Activated CD4-positive, alpha-beta T cell treated with anti-CD3 and anti-CD28 coated beads, Interleukin-2, amount 50 U/mL, for 1 hour (primary cell): ENCODE measurements at regions not wholly inside any gene's neighbourhood (a gene's known extent, or its start where the extent isn't known, plus 50 kb on each side); places are given as distances from the start of the nearest gene placed in this dataset.
A peak's percentile ranks its signal among the peaks of the same experiment; 100 is the strongest.

Source experiments
- DNase-seq: peaks from one replicate; pipeline ENCODE4 v3.0.0-alpha.2; 2020

DNA sequence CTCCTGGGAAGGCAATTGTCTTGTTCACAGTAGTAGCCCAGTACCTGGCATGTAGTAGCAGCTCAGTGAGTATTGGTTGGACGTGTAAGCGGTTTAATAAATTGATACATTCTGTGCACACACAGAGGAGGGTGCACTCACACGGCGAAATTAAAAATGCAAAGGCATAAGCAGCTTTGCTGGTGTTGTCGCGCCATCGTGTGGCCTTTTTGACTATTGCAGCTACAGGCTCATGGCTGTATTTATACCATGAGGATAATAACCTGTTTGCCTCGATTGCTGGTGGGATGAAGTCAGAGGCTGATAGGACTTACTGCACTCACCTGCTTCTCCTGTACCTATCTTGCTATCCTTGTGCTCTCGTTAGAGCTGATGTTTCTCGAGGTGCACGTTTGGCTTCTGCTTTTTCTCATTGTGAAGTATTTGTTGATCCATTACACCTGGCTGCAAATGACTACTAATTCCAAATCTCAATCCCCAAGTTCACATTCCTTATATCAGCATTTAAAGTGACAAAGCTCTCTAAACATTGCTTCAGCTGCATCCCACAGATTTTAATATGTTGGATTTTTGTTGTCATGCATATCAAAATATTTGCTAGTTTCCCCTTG, 61.5 kb downstream of the TBXT start:
- DNase-seq = peak; percentile 69

DNA sequence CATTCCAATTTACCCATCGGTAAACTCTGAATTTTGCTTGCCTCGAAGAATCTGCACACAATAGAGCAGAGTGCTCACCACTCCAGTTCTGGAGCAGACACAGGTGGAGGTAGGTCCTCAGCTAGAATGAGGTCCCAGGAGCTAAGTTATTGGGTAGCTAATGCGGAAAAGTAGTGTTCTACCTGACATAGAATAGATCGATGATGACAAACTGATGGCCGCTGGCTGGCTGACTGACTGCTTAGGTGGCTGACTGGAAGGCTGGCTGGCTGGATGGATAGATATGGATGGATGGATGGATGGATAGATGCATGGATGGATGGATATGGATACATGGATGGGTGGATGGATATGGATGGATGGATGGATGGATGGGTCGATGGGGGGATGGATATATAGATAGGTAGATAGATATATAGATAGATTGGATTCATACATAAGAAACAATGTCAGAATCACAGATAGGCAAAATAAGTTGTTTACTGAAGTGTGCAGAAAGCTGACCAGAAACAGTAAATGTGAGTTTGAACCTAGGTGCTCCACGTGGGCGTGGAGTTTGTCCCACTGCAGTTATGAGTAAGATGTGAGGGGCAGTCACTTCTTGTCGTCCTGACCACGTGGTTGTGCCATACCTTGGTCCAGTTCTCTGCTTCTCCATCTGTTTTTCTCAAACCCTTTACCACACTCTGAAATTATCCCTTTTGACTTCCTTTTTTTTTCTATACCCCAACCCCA, 62.1 kb downstream of the TBXT start:
- no peak for DNase-seq

DNA sequence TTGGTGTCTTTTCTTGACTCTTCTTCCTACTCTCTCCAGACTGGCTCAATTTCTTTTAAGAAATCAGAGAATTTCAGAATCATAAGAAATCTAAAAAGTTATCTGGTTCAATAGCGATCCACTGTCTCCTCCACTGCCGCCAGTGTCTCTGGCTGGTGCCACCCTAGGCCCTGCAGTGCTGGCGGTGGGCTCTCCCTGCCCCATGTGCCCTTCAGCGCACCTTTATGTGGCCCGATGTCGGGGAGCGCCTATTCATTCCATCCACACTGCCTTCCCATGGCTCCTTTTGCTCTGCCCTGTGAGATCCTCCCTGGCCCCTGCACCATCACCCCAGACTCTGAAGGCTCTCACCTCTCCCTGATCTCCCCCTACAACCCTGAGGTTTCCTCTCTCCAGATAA, 62.8 kb downstream of the TBXT start:
- no peak for DNase-seq

DNA sequence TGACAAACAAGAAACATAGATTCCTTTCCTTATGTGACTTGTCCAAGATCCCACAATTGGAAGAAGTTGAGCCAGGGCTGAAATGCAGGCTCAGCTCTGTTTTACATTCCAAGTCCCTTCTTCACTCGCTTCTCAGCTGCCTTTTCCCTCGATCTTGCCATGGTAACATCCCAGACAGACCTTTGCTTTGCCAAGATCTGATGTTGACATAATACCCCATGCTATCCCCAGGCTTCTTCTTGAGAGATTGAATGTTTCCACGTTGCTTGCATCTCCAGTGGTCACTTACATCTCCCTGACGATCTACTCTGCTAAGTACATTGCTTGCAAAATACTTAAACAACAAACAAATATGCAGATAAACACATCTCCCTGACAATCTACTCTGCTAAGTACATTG, 63.5 kb downstream of the TBXT start:
- DNase-seq = no peak

DNA sequence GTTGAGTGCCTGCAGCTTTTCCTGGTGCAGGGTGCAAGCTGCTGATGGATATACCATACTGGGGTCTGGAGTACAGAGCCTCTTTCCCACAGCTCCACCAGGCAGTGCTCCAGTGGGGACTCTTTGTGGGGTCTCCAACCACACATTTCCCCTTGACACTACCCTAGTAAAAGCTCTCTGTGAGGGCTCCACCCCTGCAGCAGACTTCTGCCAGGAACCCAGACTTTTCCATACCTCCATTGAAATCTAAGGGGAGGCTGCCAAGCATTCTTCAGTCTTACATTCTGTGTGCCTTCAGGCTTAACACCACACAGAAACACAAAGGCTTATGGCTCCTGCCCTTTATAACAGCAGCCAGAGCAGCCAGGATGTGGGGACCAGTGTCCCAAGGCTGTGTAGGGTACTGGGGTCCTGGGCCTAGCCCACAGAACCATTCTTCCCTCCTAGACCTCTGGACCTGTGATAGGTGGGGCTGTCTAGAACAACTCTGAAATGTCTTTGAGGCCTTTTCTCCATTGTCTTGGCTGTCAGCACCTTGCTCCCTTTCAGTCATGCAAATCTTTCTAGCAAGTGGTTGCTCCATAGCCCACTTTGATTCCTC, 65.7 kb downstream of the TBXT start:
- no peak for DNase-seq

DNA sequence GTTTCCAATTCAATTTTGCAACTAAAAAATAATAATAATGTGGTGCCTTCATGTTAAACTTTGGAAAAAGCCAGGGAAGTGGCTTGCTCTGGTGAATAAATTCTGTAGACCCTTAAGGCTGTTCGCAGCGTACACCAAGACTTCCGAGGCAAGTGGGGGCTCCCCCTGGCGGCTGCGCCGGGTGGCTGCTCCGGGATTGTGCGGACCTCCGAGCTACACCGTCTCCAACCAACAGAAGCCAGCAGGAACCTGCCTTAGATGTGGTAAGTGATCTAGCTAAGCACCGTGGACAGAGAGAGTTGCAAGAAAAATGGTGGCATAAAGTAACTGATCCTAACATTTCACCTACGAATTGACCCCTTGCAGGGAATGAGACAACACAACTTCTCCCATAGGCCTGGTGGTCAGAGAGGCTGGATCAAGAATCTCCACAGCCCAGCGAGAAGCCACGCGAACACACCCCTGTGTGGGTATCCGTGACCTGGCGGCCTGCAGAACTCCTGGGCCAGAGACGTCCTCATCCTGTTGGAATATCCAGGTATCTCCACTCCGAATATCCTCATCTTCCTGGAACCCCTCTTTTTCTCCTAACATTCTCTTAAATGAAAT, 69.6 kb downstream of the TBXT start:
- peak; percentile 52 for DNase-seq

DNA sequence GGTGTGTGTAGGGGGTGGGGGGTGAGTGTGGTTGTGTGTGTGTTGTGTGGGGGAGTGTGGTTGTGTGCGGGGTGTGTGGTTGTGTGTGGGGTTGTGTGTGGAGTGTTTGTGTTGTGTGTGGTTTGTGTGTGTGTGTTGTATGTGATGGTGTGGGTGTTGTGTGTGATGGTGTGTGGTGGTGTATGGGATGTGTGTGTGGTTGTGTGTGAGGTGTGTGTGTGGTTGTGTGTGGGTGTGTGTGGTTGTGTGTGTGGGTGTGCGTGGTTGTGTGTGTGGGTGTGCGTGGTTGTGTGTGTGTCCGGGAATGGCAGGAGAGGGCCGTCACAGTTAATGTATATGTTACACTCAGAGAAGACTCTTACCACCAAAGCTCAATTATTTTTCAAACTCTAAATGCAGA, 79.8 kb downstream of the TBXT start:
- DNase-seq = no peak

DNA sequence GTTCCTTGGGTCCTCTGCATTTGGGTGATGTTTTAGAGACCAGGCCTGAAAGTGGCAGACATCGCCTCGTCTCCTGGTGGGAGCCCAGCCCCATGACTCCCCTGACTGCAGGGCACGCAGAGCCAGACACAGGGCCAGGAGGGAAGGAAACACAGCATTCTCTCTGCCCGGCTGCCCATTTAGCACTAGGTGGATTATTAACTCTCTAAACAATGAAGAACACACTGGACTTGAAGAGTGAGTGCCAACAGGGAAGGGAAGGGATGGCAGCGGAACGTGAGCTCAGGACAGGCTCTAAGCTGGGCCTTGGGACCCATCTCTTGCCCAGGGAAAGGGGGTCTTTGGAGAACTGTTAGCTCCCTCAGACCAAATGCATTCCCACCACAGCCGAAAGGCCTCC, 80.4 kb downstream of the TBXT start:
- DNase-seq = no peak

DNA sequence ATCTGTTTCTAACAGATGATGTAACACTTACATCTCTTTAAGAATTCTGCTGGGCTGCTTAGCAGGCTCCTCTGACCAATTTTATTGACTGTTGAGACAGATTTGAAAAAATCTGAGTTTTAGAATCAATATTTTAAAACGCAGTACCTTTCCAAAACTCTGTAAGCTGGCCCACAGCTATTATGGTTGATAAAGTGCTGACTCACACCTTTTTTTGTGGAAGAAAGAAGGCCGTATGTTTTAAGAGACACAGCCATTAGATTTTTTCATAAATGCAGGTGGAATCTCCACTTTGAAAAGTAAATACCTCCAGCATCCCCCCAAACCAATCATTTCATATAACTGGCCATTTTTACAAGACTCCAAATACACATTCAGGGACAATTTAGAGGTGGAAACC, 82.2 kb downstream of the TBXT start:
- no peak for DNase-seq

DNA sequence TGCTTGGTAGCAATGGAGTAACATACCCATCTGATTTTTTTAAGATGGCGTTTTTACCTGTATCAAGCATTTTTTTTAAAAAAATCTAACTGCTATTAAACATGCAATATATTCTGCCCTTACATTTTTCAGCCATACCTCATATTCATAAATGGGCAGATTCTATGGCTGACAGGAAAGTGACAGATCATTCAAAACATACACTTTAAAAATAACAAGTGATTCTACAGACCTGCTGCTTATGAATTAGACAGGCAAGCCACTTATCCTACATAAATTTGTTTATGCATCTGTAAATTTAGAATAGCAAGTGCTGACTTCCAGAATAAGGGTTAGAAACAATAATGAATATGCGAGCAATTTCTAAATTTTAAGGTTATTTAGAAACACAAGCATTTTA, 82.7 kb downstream of the TBXT start:
- no peak for DNase-seq

DNA sequence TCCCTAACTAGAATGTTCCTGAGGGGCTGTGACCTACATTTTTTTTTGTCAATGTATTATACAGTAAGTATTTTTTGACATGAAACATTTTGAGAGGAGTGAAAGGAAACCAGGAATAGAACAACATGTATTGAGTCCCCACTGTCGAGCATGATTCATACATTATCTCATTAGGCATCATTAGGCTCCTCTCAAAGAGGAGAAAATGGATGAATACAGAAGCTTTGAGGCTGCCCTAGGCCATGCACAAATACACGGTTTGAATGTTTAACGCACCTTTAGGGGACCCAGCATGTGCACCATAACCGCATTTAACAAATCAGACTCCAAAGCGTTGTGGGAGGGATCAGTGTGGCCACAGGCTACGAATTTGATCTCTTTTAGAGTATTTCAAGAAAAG, 87.8 kb downstream of the TBXT start:
- no peak for DNase-seq

DNA sequence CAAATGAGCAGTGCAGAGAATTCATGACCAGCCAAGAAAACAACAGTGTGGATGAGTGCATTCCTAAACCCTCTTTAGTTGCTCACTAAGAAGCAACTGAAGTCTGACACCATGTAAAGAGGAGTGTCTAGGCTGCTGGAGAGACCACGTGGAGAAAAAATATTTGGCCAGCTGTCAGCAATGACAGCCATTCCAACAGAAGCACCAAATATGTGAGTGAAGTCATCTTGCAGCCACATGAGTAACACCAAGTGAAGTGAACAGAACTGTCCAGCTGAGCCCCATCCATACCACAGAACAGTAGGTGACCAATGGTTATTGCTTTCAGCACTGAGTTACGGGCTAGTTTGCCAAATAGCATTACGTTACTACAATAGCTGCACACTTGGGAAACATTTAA, 89.4 kb downstream of the TBXT start:
- no peak for DNase-seq

DNA sequence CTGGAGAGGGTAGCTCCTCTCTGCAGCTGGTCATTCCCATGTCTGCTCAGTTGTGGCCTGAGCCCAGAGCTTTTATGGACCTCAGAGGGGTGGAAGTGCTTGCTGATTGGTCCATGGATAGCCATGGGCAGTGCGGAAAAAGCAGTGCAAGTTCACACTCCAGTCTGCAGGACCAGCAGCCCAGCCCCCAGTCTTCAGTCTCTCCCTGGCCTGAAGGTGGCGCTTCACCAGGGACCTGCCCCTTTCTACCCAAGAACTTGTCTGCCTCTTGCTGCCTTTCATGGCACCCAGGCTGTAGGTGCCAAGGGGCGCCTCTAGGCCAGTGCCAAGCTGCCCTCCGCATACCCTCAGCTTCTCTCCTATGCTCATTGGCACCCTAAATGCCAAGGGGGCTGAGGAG, 91.0 kb downstream of the TBXT start:
- no peak for DNase-seq

DNA sequence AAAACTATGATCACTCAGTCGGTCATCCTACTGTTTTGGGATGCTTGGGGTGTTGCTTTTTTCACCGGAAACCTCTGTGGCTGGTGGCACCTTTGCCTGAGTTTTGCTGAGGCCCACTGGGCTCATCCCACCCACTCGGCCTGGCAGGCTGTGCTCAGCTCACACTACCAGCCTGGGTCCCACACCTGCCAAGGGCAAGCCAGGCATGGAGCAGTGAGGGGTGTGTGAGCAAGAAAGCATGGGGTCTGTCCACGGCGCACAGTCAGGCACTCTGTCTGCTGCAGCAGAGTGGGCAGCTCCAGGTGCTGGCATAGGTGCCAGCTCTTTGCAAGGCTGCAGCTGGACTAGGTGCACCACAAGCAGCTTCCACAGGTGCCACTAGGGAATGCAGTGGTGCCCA, 91.7 kb downstream of the TBXT start:
- no peak for DNase-seq

DNA sequence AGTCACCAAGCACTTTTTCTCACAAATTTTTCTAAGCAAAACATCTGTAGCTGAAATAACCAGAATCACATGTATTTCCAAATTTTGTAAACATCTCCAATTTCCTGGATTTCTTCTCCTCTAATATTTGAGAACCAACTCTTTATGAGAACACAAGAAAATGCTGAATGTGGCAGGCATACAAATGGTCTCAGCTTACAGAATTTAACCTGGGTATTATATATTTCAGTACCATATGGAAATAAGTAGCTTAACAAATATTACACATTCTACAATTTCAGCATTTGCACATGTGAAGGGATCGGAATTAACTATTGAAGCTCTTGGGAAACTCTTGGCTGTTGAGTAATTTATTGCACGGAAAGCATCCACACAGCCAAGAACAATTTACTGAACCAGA, 92.5 kb downstream of the TBXT start:
- no peak for DNase-seq

DNA sequence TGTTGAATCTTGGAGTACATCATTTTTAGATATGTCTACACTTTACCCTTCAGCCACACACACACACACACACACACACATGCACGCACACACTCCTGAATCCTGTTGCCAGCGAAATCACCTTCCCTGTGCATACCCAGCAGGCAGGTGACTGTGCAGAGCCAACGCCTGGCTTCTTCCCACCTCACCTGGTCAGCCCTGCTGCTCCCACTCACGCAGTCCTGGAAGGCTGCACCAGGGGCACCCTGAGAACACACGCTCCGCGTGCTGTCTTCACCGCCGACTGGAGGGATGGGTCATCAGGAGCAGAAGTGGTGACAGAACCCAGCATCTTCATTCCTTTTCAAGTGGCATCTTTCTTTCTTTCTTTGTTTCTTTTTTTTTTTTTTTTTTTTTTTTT, 94.6 kb downstream of the TBXT start:
- DNase-seq = no peak

DNA sequence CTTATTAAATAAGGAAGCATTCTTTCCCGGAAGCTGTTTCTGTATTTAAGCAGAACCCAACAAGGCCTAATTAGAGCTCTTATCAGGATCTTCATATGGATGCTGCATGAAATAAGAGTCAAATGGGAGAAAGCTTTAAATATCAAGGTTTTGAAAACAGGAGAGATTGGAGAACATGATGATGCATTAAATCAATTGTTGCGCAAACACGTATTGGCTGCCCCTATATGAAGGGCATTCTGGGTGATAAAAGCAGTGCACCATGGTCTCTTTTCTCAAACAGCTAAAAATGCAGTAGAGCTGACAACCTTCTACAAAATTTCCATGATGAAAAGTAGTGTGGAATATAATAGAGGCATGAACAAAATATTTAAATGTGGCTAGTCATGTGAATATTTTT, 98.9 kb downstream of the TBXT start:
- no peak for DNase-seq

DNA sequence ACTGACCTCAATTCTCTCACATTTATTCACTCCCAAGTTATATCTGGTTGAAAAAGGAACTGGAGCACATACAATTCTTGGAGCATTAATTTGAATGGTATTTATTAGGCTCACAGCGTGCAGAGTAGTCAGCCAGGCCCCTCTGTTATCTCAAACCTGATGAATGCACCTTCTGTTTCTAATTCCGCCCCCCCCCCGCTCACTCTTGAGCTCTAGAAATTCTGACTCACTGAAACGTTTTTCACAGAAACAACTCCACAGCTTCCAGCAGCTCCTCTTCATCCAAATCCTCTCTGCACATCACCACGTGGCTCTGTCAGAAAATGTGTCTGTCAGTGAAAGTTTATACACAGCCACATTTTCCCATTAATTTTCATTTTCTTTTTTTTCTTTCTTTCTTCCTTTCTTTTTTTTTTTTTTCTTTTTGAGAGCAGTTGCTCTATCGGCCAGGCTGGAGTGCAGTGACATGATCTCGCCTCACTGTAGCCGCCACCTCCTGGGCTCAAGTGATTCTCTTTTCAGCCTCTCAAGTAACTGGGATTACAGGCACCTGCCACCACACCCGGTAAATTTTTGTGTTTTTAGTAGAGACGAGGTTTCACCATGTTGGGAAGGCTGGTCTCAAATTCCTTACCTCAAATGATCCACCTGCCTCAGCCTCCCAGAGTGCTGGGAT, 109.4 kb downstream of the TBXT start:
- no peak for DNase-seq

DNA sequence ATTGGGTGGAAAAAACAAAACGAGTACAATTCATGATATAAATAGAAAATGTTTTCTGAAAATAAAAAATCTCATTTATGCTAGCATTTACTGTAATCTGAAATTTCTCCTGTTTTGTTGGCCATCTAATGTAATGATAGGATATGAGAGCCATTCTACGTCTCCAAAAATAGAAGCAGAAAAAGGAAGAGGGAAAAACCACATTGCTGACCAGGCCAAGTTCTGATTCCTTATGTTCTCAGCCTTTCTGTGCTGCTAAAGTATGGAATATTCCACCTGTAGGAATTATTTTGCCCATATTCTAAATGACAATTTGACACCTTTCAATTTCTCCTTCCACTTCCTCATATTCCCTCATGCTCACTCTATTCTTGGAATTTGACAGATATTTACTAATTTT, 110.2 kb downstream of the TBXT start:
- DNase-seq = no peak

DNA sequence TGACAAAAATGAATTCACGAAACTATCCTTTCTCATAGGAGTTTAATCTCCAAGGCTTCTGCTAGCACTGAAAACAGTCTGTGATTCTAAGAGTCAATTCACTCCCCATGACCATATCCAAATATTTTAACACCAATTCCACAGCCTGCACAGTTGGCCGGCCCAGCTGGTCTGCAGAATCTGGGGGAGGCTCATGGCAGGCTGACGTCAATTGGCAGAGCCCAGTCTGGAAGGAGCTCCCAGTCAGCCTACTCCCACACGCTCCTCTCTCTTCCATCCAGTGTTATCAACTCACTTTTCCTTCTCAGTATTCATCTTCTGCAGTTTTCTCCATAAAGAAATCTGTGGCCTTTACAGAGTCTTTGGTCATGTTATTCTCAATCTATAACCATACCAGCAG, 111.0 kb downstream of the TBXT start:
- DNase-seq = no peak

DNA sequence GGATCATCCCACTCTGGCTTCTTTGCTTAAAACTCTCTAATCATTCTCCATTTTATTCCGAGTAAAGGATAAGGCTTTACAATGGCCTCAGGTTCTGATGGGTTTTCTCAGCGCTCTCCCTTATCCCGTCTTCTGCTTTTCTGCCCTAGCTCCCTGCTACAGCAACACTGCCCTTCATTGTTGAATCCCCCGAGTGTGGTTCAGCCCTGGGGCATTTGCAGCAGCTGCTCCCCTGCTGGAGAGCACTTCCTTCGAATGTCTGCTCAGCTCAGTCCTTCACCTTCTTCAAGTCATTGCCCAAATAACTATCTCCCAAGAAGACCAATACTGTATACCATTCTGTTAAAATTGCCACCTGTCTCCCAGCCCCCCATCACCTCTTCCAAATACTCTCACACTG, 111.8 kb downstream of the TBXT start:
- DNase-seq = no peak

DNA sequence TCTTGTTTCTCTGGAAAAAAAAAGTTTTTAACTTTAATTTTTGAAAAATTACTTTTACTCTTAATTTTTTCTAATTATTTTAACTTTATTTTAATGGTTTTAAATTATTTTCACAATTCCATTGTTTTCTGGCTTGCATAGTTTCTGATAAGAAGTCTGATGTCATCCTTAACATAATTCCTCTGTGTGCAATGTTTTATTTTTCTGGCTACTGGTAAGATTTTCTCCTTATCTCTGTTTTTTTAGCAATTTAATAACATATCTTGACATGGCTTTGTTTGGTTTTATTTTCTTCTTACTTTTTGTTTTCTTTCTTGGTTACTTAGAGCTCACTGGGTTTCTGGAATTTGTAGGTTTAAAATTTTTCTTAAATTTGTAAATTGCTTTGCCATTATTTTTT, 114.8 kb downstream of the TBXT start:
- DNase-seq = no peak

DNA sequence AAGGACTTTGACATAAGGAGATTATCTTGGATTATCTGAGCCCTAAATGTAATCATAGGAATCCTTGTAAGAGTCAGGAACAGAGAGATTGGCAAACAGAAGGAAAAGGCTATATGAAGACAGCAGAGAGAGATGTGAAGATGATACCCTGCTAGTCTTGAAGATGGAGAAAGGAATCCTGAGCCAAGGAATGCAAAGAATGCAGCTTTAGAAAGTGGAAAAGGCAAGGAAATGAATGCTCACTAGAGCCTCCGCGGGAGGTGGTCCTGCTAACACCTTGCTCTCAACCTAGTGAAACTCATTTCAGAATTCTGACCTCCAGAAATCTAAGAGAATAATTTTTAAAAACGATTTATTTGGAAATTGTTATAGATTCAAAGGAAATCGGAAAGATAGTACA, 117.1 kb downstream of the TBXT start:
- no peak for DNase-seq

DNA sequence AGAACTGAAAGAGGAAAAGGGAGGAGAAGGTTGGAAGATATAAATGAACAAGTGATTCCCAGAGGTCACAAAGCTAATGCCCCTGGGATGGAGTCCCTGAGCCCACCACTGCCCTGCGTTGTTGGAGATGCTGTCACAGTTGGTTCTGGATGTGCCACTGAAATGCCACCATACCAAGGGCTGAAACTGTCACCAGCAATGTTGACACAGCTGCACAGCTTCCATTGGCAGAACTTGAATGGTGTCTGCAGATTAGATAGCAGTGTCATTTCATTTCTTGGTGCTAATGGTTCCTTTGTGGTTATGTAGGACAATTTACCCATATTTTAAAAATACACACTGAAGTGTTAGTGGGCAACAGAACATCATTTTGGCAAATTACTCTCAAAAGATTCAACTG, 120.7 kb downstream of the TBXT start:
- no peak for DNase-seq
